Osteoblast (primary cell): ENCODE measurements at regions not wholly inside any gene's neighbourhood (a gene's known extent, or its start where the extent isn't known, plus 50 kb on each side); places are given as distances from the start of the nearest gene placed in this dataset.
A peak's percentile ranks its signal among the peaks of the same experiment; 100 is the strongest.

ENCODE experiments used
- DNase-seq: peaks from one replicate; pipeline ENCODE4 v3.0.0; 2011; ENCODE audit warnings: low spot score, mixed read lengths; ENCODE audit not compliant: insufficient read length; ENCODE audit errors: missing footprints
- H2AFZ ChIP-seq: 2 replicates; pipeline ENCODE4 v1.6.0; 2011; ENCODE audit warnings: mild to moderate bottlenecking, low read length
- H3K27ac ChIP-seq: 2 replicates; pipeline ENCODE4 v1.5.1; 2011; ENCODE audit warnings: mild to moderate bottlenecking, low read depth, low read length, moderate library complexity
- H3K27me3 ChIP-seq: 2 replicates; pipeline ENCODE4 v1.6.0; 2012; ENCODE audit warnings: mild to moderate bottlenecking, control low read depth, inconsistent platforms, low read length, moderate library complexity; ENCODE audit not compliant: insufficient read depth
- H3K36me3 ChIP-seq: 2 replicates; pipeline ENCODE4 v1.5.1; 2011; ENCODE audit warnings: mild to moderate bottlenecking, low read length, control low read depth, moderate library complexity; ENCODE audit not compliant: insufficient read depth
- H3K4me1 ChIP-seq: 2 replicates; pipeline ENCODE4 v1.5.1; 2011; ENCODE audit warnings: mild to moderate bottlenecking, low read length, control low read depth, moderate library complexity; ENCODE audit not compliant: insufficient read depth
- H3K4me2 ChIP-seq: 2 replicates; pipeline ENCODE4 v1.6.0; 2011; ENCODE audit warnings: mild to moderate bottlenecking, low read length; ENCODE audit not compliant: insufficient read depth
- H3K4me3 ChIP-seq: fragments of 200-600 bp; sonication (generic); 3 replicates; pipeline ENCODE4 v1.5.1; 2012; ENCODE audit warnings: mild to moderate bottlenecking, low read length, inconsistent platforms; ENCODE audit not compliant: insufficient read depth
- H3K79me2 ChIP-seq: 2 replicates; pipeline ENCODE4 v1.6.0; 2012; ENCODE audit warnings: mild to moderate bottlenecking, low read length, control low read depth, inconsistent platforms; ENCODE audit not compliant: insufficient read depth
- H3K9me3 ChIP-seq: 2 replicates; pipeline ENCODE4 v1.5.1; 2011; ENCODE audit warnings: low read depth, low read length, control low read depth
- H4K20me1 ChIP-seq: 2 replicates; pipeline ENCODE4 v1.6.0; 2012; ENCODE audit warnings: mild to moderate bottlenecking, low read length, control low read depth; ENCODE audit not compliant: insufficient read depth
- TF ChIP-seq, protein P1 (sequence below): IDR thresholded peaks from 2 replicates; pipeline ENCODE4 v1.5.1; 2011; ENCODE audit warnings: mild to moderate bottlenecking, low read depth, low read length, moderate library complexity; ENCODE audit errors: extremely low read depth

DNA sequence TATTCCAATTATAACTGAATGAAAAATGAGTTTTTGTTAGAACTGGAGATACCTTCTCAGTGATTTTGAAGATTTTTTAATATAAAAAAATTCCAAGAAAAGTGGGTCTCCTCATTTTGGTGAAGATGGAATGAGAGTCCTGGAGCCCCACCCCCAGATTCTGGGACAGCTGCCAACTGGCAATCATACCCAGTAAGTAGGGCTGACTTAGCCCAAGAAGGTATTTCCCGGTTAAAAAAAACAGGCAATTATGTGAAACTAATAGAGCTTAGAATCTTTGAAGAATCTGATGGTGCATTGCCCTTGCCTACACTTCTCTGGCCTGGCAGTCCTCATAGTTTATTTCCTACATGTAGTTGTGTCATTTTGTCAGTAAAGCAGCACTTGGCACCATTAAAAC lies 52.8 kb upstream of the VWDE start:
- H3K27ac ChIP-seq, result no peak overlapping the region
- no peaks in the 10 kb centered on the region for H3K4me1 ChIP-seq
- H3K27me3 ChIP-seq, result no peaks in the 10 kb centered on the region
- TF ChIP-seq, protein P1, sequence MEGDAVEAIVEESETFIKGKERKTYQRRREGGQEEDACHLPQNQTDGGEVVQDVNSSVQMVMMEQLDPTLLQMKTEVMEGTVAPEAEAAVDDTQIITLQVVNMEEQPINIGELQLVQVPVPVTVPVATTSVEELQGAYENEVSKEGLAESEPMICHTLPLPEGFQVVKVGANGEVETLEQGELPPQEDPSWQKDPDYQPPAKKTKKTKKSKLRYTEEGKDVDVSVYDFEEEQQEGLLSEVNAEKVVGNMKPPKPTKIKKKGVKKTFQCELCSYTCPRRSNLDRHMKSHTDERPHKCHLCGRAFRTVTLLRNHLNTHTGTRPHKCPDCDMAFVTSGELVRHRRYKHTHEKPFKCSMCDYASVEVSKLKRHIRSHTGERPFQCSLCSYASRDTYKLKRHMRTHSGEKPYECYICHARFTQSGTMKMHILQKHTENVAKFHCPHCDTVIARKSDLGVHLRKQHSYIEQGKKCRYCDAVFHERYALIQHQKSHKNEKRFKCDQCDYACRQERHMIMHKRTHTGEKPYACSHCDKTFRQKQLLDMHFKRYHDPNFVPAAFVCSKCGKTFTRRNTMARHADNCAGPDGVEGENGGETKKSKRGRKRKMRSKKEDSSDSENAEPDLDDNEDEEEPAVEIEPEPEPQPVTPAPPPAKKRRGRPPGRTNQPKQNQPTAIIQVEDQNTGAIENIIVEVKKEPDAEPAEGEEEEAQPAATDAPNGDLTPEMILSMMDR, result no peak
- H3K36me3 ChIP-seq, result no peaks in the 10 kb centered on the region
- no peak overlapping the region for H3K4me3 ChIP-seq
- no peak overlapping the region for H2AFZ ChIP-seq
- H3K79me2 ChIP-seq, result no peaks in the 10 kb centered on the region
- H3K9me3 ChIP-seq, result no peaks in the 10 kb centered on the region
- no peak overlapping the region for H3K4me2 ChIP-seq
- no peak for DNase-seq
- no peaks in the 10 kb centered on the region for H4K20me1 ChIP-seq

DNA sequence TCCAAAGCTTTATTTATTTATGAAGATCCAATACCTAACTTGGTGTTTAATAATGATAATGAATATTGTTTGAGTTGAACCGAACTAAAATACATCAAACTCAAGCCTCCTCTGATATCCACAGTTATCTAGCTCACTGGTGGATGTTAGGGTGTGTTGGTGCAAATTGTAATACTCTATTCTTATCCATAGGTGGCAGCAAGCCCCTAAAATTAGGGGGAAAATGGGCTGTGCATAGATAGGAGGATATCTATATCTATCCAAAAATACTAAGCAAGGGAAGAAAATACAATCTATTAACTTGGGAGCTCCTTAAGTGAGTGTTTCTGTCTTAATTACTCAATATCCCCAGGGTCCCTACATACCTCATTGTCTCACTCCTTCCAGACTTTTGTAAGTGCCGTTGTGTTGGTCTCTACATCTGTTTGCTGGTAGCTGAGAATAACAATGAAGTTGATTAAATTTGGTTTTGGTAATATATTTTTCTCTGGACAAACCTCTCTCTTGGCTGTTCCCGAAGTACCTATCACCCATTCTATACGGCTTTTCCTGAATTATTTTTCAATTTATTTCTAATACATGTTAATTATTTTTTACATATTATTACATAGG lies 55.0 kb upstream of the VWDE start:
- Histone ChIP-seq H3K79me2 (no peaks in the 10 kb centered on the region), H3K9me3 (no peaks in the 10 kb centered on the region), H3K27ac (no peak overlapping the region), H2AFZ (no peak overlapping the region), H4K20me1 (no peaks in the 10 kb centered on the region), H3K36me3 (no peaks in the 10 kb centered on the region), H3K4me3 (no peak overlapping the region), H3K4me2 (no peak overlapping the region), H3K27me3 (no peaks in the 10 kb centered on the region), H3K4me1 (no peaks in the 10 kb centered on the region)
- TF ChIP-seq, protein P1, result peak; percentile 77
- DNase-seq, result peak; percentile 82

DNA sequence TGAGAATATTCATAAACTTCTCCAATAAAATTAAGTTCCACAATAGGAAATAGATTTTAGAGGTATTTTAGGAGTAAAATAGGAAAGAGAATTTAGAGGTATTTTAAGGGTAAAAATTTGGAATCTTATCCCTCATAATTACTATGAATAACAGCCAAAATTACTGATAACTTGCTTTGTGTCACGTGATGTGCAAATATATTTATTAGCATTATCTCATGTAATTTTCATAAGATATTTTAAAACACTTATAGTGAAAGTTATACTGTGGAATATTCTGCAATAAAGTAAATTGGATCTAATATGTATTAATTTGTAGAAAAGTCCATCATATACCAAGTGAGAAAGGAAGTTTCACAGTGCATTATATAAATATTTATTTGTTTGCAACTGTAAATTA lies 64.2 kb upstream of the VWDE start:
- Histone ChIP-seq H3K4me3 (no peak overlapping the region), H3K9me3 (no peaks in the 10 kb centered on the region), H3K27ac (no peak overlapping the region), H2AFZ (no peak overlapping the region), H3K4me1 (no peaks in the 10 kb centered on the region), H4K20me1 (no peaks in the 10 kb centered on the region), H3K4me2 (no peak overlapping the region), H3K27me3 (no peaks in the 10 kb centered on the region), H3K36me3 (no peaks in the 10 kb centered on the region), H3K79me2 (no peaks in the 10 kb centered on the region)
- no peak for DNase-seq
- TF ChIP-seq, protein P1, result no peak

DNA sequence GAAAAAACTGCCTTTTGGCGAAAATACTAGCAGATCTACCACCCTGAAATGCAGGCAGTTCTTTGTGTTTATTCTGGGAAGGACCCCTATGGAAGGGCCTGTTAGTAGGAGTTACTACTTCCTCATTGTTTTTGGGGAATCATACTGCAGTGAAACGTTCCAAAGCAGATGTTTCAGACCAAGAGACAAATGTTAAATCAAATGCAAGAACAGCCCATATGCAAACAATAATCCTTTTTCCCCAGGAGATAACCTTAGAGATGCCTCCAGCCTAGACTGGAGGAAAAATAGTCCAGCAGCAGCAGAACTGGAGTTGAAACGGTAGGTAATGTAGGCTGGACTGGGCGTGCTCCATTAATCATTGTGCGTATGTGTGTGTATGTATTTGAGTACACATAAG lies 65.9 kb upstream of the VWDE start:
- Histone ChIP-seq H3K4me3 (no peak overlapping the region), H2AFZ (no peak overlapping the region), H3K4me2 (no peak overlapping the region), H3K27ac (no peak overlapping the region), H3K79me2 (no peaks in the 10 kb centered on the region), H3K9me3 (no peaks in the 10 kb centered on the region), H3K4me1 (no peaks in the 10 kb centered on the region), H4K20me1 (no peaks in the 10 kb centered on the region), H3K27me3 (no peaks in the 10 kb centered on the region), H3K36me3 (no peaks in the 10 kb centered on the region)
- TF ChIP-seq, protein P1, result no peak
- no peak for DNase-seq
